A673 (cell line): ENCODE measurements at regions not wholly inside any gene's neighbourhood (a gene's known extent, or its start where the extent isn't known, plus 50 kb on each side); places are given as distances from the start of the nearest gene placed in this dataset.
"Not testable (repeated sequence)": the region's sequence is repeated elsewhere in the genome, so short reads cannot be mapped to it uniquely, and the experiment has no call there.

ENCODE experiments used
- BruUV-seq: library from RNA; stranded (reverse); fragments of 400-500 nt; replicated peaks from 2 replicates; lab custom pipeline; 2021; lab: Mats Ljungman, UMichigan
- CTCF ChIA-PET: fragments of 300-600 bp; sonication (Branson Sonifier 250); formaldehyde crosslinking; loops from one replicate; lab custom pipeline; 2022; ENCODE audit warnings: antibody characterized with exemption; lab: Charles Lee
- POLR2A ChIA-PET: fragments of 300-600 bp; sonication (Branson Sonifier 250); formaldehyde crosslinking; loops from one replicate; lab custom pipeline; 2022; ENCODE audit warnings: antibody characterized with exemption; ENCODE audit not compliant: low non-redundant PET; lab: Charles Lee
- DNase-seq: peaks from one replicate; pipeline ENCODE4 v3.0.0-alpha.2; 2015; ENCODE audit warnings: low spot score
- H3K27ac ChIP-seq: fragments of 200-600 bp; sonication (generic); 2 replicates; pipeline ENCODE4 v1.5.1; 2016; ENCODE audit warnings: mixed run types, low read depth, mild to moderate bottlenecking, mixed read lengths, antibody characterized with exemption, low read length; ENCODE audit not compliant: poor library complexity, severe bottlenecking
- H3K27me3 ChIP-seq: fragments of 200-600 bp; sonication (generic); replicated peaks from 2 replicates; pipeline ENCODE4 v1.6.1; 2017; ENCODE audit warnings: mixed run types, low read depth, mild to moderate bottlenecking, mixed read lengths, antibody characterized with exemption, low read length; ENCODE audit not compliant: insufficient read depth, poor library complexity
- H3K36me3 ChIP-seq: fragments of 200-600 bp; sonication (generic); 2 replicates; pipeline ENCODE4 v1.6.1; 2016; ENCODE audit warnings: mixed run types, mild to moderate bottlenecking, mixed read lengths, antibody characterized with exemption, low read length; ENCODE audit not compliant: insufficient read depth, poor library complexity, severe bottlenecking
- H3K4me1 ChIP-seq: fragments of 200-600 bp; sonication (generic); 2 replicates; pipeline ENCODE4 v1.6.1; 2017; ENCODE audit warnings: mixed run types, mild to moderate bottlenecking, mixed read lengths, antibody characterized with exemption, low read length; ENCODE audit not compliant: insufficient read depth, poor library complexity, severe bottlenecking
- H3K4me3 ChIP-seq: fragments of 200-600 bp; sonication (generic); 2 replicates; pipeline ENCODE4 v1.5.1; 2016; ENCODE audit warnings: low read depth, mixed run types, mild to moderate bottlenecking, mixed read lengths, low read length; ENCODE audit not compliant: poor library complexity, severe bottlenecking
- H3K9me3 ChIP-seq: fragments of 200-600 bp; sonication (generic); 2 replicates; pipeline ENCODE4 v1.6.1; 2016; ENCODE audit warnings: mixed run types, low read depth, mild to moderate bottlenecking, mixed read lengths, antibody characterized with exemption, low read length; ENCODE audit not compliant: poor library complexity, severe bottlenecking
- intact Hi-C: fragments of 100-400 bp; cut with micrococcal nuclease; formaldehyde crosslinking; loops from one replicate; pipeline ENCODE4 v1.10.0; 2022; ENCODE audit not compliant: unreplicated experiment

GRCh38 chr2:87345283-87345682 is 323.6 kb upstream of the PLGLB1 start:
- POLR2A ChIA-PET, H3K27me3 ChIP-seq, BruUV-seq, H3K36me3 ChIP-seq, CTCF ChIA-PET, H3K4me3 ChIP-seq, intact Hi-C loops, DNase-seq, H3K4me1 ChIP-seq, H3K9me3 ChIP-seq, H3K27ac ChIP-seq: not testable (repeated sequence)

GRCh38 chr2:87348556-87348955 is 326.9 kb upstream of the PLGLB1 start:
- H3K27ac ChIP-seq, BruUV-seq, H3K36me3 ChIP-seq, DNase-seq, CTCF ChIA-PET, POLR2A ChIA-PET, H3K4me1 ChIP-seq, intact Hi-C loops, H3K27me3 ChIP-seq, H3K9me3 ChIP-seq: not testable (repeated sequence)
- peak overlapping the region; percentile 44 for H3K4me3 ChIP-seq

GRCh38 chr2:87349006-87349405 is 327.4 kb upstream of the PLGLB1 start:
- peak overlapping the region; percentile 44 for H3K4me3 ChIP-seq
- DNase-seq, H3K9me3 ChIP-seq, CTCF ChIA-PET, H3K27ac ChIP-seq, H3K36me3 ChIP-seq, H3K4me1 ChIP-seq, POLR2A ChIA-PET, BruUV-seq, intact Hi-C loops, H3K27me3 ChIP-seq: not testable (repeated sequence)

GRCh38 chr2:87352178-87352934 is 330.7 kb upstream of the PLGLB1 start:
- H3K4me3 ChIP-seq, POLR2A ChIA-PET, H3K36me3 ChIP-seq, intact Hi-C loops, CTCF ChIA-PET, H3K9me3 ChIP-seq, BruUV-seq, H3K4me1 ChIP-seq, DNase-seq, H3K27ac ChIP-seq, H3K27me3 ChIP-seq: not testable (repeated sequence)

GRCh38 chr2:87353408-87353807 is 331.8 kb upstream of the PLGLB1 start:
- H3K36me3 ChIP-seq, POLR2A ChIA-PET, H3K27ac ChIP-seq, CTCF ChIA-PET, H3K27me3 ChIP-seq, H3K9me3 ChIP-seq, intact Hi-C loops, H3K4me1 ChIP-seq, DNase-seq, BruUV-seq, H3K4me3 ChIP-seq: not testable (repeated sequence)

- CTCF ChIA-PET, H3K36me3 ChIP-seq, POLR2A ChIA-PET, intact Hi-C loops, DNase-seq, H3K4me1 ChIP-seq, H3K4me3 ChIP-seq, H3K27me3 ChIP-seq, BruUV-seq, H3K27ac ChIP-seq, H3K9me3 ChIP-seq: not testable (repeated sequence)
Observed at GRCh38 chr2:87354102-87354501, 332.5 kb upstream of the PLGLB1 start.

- BruUV-seq, intact Hi-C loops, H3K36me3 ChIP-seq, H3K4me3 ChIP-seq, POLR2A ChIA-PET, H3K27ac ChIP-seq, DNase-seq, H3K27me3 ChIP-seq, H3K4me1 ChIP-seq, H3K9me3 ChIP-seq, CTCF ChIA-PET: not testable (repeated sequence)
Observed at GRCh38 chr2:87360250-87360649, 338.6 kb upstream of the PLGLB1 start.

GRCh38 chr2:87360927-87361326 is 339.3 kb upstream of the PLGLB1 start:
- CTCF ChIA-PET, H3K27ac ChIP-seq, H3K4me1 ChIP-seq, H3K4me3 ChIP-seq, POLR2A ChIA-PET, H3K36me3 ChIP-seq, H3K9me3 ChIP-seq, BruUV-seq, H3K27me3 ChIP-seq, DNase-seq, intact Hi-C loops: not testable (repeated sequence)
